ENCODE measurements at regions not wholly inside any gene's neighbourhood (a gene's known extent, or its start where the extent isn't known, plus 50 kb on each side); places are given as distances from the start of the nearest gene placed in this dataset.

DNA sequence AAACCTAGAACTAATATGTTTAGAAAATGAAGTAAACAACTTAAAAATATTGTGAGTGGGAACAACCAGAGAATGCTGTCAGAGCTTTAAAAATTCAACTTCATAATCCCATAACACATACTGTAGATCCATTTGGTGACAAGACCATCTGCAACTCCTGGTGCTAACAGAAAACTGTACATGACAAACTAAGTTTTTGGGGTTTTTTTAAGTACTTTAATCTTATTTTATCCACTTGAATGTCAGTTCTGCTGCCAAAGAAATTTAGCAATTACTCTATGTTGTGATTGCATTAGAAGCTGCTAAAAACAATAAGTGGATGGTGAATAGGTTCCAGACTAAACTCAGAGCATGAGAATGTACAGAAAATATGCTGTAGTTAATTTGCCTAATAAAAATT lies 345.4 kb downstream of the COL12A1 start:
- TF ChIP-seq, protein P1, sequence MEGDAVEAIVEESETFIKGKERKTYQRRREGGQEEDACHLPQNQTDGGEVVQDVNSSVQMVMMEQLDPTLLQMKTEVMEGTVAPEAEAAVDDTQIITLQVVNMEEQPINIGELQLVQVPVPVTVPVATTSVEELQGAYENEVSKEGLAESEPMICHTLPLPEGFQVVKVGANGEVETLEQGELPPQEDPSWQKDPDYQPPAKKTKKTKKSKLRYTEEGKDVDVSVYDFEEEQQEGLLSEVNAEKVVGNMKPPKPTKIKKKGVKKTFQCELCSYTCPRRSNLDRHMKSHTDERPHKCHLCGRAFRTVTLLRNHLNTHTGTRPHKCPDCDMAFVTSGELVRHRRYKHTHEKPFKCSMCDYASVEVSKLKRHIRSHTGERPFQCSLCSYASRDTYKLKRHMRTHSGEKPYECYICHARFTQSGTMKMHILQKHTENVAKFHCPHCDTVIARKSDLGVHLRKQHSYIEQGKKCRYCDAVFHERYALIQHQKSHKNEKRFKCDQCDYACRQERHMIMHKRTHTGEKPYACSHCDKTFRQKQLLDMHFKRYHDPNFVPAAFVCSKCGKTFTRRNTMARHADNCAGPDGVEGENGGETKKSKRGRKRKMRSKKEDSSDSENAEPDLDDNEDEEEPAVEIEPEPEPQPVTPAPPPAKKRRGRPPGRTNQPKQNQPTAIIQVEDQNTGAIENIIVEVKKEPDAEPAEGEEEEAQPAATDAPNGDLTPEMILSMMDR (IDR thresholded peaks at IDR 0.05), result no peak
- no peak for TF ChIP-seq POLR2A (IDR thresholded peaks at IDR 0.05)
- no peak for TF ChIP-seq POLR2AphosphoS5 (IDR thresholded peaks at IDR 0.05)

Measured in stomach (tissue), 4 donors.